Natural killer cell treated with Interleukin-12 subunit alpha and Interleukin-12 subunit beta and Interleukin-15 and Interleukin-18, amount 100 ng/mL, for 72 hours (primary cell): ENCODE measurements at regions not wholly inside any gene's neighbourhood (a gene's known extent, or its start where the extent isn't known, plus 50 kb on each side); places are given as distances from the start of the nearest gene placed in this dataset.
A peak's percentile ranks its signal among the peaks of the same experiment; 100 is the strongest.

Experiments used
- ATAC-seq, 2 donors: fragments of 150-1000 bp; cut with Tn5 transposase in 1 of 2; sonication (Bioruptor Pico), chemical (Tn5 transposase) in 1 of 2; 2 replicates each; pipeline ENCODE4 v1.10.0; 2021
- DNase-seq: peaks from one replicate; pipeline ENCODE4 v3.0.0; 2022; ENCODE audit warnings: low spot score
- H3K27ac Mint-ChIP-seq, 2 donors: 1 replicate in 1 of 2; 2 replicates in 1 of 2; pipeline ENCODE4 v1.8.0; 2022; ENCODE audit warnings: mixed read lengths in 2 of 2, mild to moderate bottlenecking in 1 of 2, moderate library complexity in 1 of 2
- H3K27me3 Mint-ChIP-seq, 2 donors: 1 replicate in 1 of 2; 2 replicates in 1 of 2; pipeline ENCODE4 v1.8.0; 2022; ENCODE audit warnings: mixed read lengths in 2 of 2
- H3K36me3 Mint-ChIP-seq: one replicate; pipeline ENCODE4 v1.8.0; 2022; ENCODE audit warnings: mixed read lengths
- H3K4me1 Mint-ChIP-seq, 2 donors: 1 replicate in 1 of 2; 2 replicates in 1 of 2; pipeline ENCODE4 v1.8.0; 2022; ENCODE audit warnings: low read depth in 2 of 2, mixed read lengths in 2 of 2, mild to moderate bottlenecking in 1 of 2
- H3K4me3 Mint-ChIP-seq: one replicate; pipeline ENCODE4 v1.8.0; 2022; ENCODE audit warnings: mixed read lengths
- H3K9me3 Mint-ChIP-seq: 2 replicates; pipeline ENCODE4 v1.8.0; 2022; ENCODE audit warnings: mixed read lengths

DNA sequence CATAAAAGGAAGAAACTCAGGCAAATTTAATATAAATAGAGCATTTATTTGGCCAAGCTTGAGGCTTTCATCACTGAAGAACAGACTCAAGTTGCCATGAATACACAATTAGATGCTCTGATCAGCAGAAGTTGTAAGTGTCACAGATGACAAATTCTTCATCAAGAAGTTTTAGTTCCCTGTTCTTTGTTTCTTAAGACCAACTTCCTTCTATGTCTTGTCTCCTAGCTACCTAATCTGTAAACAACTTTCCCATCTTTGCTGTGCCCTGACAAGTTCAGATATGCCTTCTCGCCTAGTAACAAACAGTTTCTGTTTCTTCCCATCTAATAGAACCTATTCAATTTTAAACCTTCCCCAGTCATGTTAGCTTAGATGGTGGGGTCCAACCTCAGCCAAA lies 353.4 kb upstream of the HSFY2 start:
- no peak overlapping the region for H3K27ac Mint-ChIP-seq
- DNase-seq (no peak), ATAC-seq (no peak)
- no peaks in the 10 kb centered on the region for H3K36me3 Mint-ChIP-seq
- no peak overlapping the region for H3K4me3 Mint-ChIP-seq
- H3K4me1 Mint-ChIP-seq: peaks cover 0 to 6% of the 10 kb centered on the region in 2 donors
- no peaks in the 10 kb centered on the region for H3K9me3 Mint-ChIP-seq
- no peaks in the 10 kb centered on the region for H3K27me3 Mint-ChIP-seq

- DNase-seq (no peak), ATAC-seq (no peak)
- H3K9me3 Mint-ChIP-seq: no peaks in the 10 kb centered on the region
- no peak overlapping the region for H3K27ac Mint-ChIP-seq
- no peaks in the 10 kb centered on the region for H3K27me3 Mint-ChIP-seq
- no peaks in the 10 kb centered on the region for H3K36me3 Mint-ChIP-seq
- H3K4me3 Mint-ChIP-seq: no peak overlapping the region
- H3K4me1 Mint-ChIP-seq: no peaks in the 10 kb centered on the region
Observed at GRCh38 chrY:19124609-19125008, 351.1 kb upstream of the HSFY2 start.

DNA sequence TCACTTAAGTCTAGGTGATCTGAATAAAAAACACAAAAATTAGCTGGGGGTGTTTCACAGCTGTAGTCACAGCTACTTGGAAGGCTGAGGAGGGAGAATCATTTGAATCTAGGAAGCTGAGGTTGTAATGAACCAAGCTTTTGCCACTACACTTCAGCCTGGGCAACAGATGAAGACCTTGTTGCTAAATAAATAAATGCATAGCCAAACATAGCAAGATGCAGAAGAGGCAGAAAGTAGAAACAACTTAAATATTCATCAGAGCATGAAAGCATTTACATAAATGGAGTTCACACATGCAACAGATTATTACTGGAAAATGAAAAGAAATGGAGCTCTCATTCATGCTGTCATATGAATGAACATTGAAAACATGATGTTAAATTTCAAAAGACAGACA lies 348.9 kb upstream of the HSFY2 start:
- DNase-seq (no peak), ATAC-seq (no peak)
- Mint-ChIP-seq H3K27ac (no peak overlapping the region), H3K9me3 (no peaks in the 10 kb centered on the region), H3K4me3 (no peak overlapping the region), H3K36me3 (no peaks in the 10 kb centered on the region), H3K27me3 (no peaks in the 10 kb centered on the region), H3K4me1 (no peaks in the 10 kb centered on the region)

GRCh38 chrY:19098349-19098748 lies 324.8 kb upstream of the HSFY2 start:
- no peak overlapping the region for H3K4me3 Mint-ChIP-seq
- no peak for DNase-seq
- no peak overlapping the region for H3K27ac Mint-ChIP-seq

DNA sequence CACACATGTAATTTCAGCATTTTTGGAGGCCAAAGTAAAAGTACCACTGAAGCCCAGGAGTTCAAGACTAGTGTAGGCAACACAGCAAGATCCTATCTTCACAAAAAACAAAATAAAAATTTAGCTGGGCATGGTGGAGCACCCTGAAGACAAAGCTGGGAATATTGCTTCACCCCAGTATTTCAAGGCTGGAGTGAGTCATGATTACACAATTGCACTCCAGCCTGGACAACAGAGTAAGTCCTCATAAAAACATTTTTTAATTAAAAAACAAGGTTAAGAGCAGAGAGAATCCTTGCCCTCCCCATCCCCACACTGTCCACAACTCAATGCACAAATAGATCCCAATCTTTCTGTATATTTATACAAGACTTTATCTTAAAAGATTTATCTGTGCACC lies 321.9 kb upstream of the HSFY2 start:
- DNase-seq: no peak
- Mint-ChIP-seq H3K36me3 (no peaks in the 10 kb centered on the region), H3K9me3 (no peaks in the 10 kb centered on the region), H3K27ac (no peak overlapping the region), H3K27me3 (peaks cover 0 to 5% of the 10 kb centered on the region in 2 donors), H3K4me3 (no peak overlapping the region), H3K4me1 (no peaks in the 10 kb centered on the region)
- no peak for ATAC-seq

More at GRCh38 chrY:19098349-19098748, 324.8 kb upstream of the HSFY2 start:
- ATAC-seq: no peak
- Mint-ChIP-seq H3K9me3 (no peaks in the 10 kb centered on the region), H3K27me3 (peaks cover 0 to 12% of the 10 kb centered on the region in 2 donors), H3K36me3 (no peaks in the 10 kb centered on the region), H3K4me1 (no peaks in the 10 kb centered on the region)

GRCh38 chrY:19083006-19083405 lies 309.5 kb upstream of the HSFY2 start:
- no peak for ATAC-seq
- DNase-seq: no peak
- H3K36me3 Mint-ChIP-seq: no peaks in the 10 kb centered on the region
- no peaks in the 10 kb centered on the region for H3K9me3 Mint-ChIP-seq
- H3K27ac Mint-ChIP-seq: no peak overlapping the region
- H3K27me3 Mint-ChIP-seq: no peaks in the 10 kb centered on the region
- H3K4me1 Mint-ChIP-seq: no peaks in the 10 kb centered on the region
- no peak overlapping the region for H3K4me3 Mint-ChIP-seq

DNA sequence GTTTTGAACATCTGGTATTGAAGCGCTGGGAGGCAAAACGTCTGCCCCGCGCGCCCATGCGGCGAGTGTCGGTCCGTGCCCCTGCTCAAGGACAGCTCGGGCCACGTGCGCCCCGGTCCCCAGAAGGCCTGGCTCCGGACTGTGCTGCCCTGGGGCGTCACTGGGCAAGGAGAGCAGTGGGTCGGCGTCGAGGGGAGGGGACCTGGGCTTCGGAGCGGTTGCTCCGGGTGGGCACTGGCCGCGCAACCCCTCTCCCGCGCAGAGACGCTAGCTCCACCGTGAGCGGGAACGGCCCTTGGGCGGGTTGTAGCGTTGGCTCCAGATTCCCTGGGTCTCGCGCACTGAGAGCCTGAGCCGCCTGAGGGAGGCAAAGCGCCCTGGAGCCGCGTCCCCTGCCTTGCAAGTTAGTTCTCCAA lies 304.2 kb upstream of the HSFY2 start:
- ATAC-seq (peak in 1 of 2 donors; percentile 28), DNase-seq (no peak)
- H3K9me3 Mint-ChIP-seq: no peaks in the 10 kb centered on the region
- H3K36me3 Mint-ChIP-seq: no peaks in the 10 kb centered on the region
- H3K4me1 Mint-ChIP-seq: peaks cover 0 to 6% of the 10 kb centered on the region in 2 donors
- H3K4me3 Mint-ChIP-seq: peak overlapping the region; percentile 88
- peak overlapping the region in 1 of 2 donors; percentile 55 for H3K27ac Mint-ChIP-seq
- no peaks in the 10 kb centered on the region for H3K27me3 Mint-ChIP-seq

DNA sequence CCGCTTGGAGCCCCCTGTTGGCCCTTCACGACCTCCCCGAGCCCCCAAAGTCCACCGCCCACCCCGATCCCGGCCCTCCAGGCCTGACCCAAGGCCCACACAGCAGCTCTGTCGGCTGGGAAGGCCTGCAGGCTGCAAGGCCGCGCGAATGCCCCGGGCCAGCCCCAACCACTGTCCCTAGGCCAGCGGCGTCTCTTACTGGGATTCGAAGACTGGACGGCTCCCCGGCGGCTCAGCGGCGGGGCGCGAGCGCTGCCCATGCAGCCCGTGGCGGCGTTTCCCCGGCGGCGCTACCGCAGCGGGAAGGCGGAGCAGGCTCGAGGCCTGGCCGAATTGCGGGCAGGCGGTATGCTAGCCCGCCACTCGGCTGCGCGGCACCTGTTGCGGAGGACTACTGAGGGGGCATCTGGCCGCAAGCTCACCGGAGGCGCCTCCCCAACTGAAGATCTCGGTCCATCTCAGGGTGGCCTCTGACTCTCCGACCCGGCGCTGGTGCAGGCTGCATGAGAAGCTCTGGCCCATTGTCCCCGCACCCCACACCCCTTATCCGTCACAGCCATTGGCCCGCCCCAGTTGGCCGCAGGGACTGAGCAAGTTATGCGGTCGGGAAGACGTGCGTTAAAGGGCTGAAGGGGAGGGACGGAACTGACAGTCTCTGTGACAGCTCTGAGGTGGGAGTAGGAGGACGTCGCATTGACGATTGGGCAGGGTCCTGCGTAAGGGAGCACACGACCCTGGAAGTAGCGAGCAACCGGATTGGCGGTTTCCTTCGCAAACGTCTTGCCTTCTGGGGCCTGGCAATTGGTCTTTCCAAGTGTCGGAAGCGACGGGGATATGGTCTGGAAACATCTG lies 303.5 kb upstream of the HSFY2 start:
- H3K4me1 Mint-ChIP-seq: peaks cover 0 to 6% of the 10 kb centered on the region in 2 donors
- peak overlapping the region in 1 of 2 donors; percentile 55 for H3K27ac Mint-ChIP-seq
- no peaks in the 10 kb centered on the region for H3K27me3 Mint-ChIP-seq
- H3K4me3 Mint-ChIP-seq: peak overlapping the region; percentile 88
- H3K9me3 Mint-ChIP-seq: no peaks in the 10 kb centered on the region
- ATAC-seq (peak in 1 of 2 donors; percentile 90), DNase-seq (no peak)
- H3K36me3 Mint-ChIP-seq: no peaks in the 10 kb centered on the region

GRCh38 chrY:19075471-19076253 lies 302.1 kb upstream of the HSFY2 start:
- Mint-ChIP-seq H3K9me3 (no peaks in the 10 kb centered on the region), H3K4me1 (peaks cover 0 to 6% of the 10 kb centered on the region in 2 donors), H3K36me3 (no peaks in the 10 kb centered on the region), H3K4me3 (peak overlapping the region; percentile 76), H3K27ac (peak overlapping the region in 1 of 2 donors; percentile 9), H3K27me3 (no peaks in the 10 kb centered on the region)
- peak in 1 of 2 donors; percentile 45 for ATAC-seq
- no peak for DNase-seq

GRCh38 chrY:19067435-19067834 lies 293.9 kb upstream of the HSFY2 start:
- H3K4me3 Mint-ChIP-seq: no peak overlapping the region
- DNase-seq (no peak), ATAC-seq (no peak)
- H3K27me3 Mint-ChIP-seq: no peaks in the 10 kb centered on the region
- no peaks in the 10 kb centered on the region for H3K36me3 Mint-ChIP-seq
- H3K4me1 Mint-ChIP-seq: peaks cover 0 to 15% of the 10 kb centered on the region in 2 donors
- H3K9me3 Mint-ChIP-seq: no peaks in the 10 kb centered on the region
- no peak overlapping the region for H3K27ac Mint-ChIP-seq

DNA sequence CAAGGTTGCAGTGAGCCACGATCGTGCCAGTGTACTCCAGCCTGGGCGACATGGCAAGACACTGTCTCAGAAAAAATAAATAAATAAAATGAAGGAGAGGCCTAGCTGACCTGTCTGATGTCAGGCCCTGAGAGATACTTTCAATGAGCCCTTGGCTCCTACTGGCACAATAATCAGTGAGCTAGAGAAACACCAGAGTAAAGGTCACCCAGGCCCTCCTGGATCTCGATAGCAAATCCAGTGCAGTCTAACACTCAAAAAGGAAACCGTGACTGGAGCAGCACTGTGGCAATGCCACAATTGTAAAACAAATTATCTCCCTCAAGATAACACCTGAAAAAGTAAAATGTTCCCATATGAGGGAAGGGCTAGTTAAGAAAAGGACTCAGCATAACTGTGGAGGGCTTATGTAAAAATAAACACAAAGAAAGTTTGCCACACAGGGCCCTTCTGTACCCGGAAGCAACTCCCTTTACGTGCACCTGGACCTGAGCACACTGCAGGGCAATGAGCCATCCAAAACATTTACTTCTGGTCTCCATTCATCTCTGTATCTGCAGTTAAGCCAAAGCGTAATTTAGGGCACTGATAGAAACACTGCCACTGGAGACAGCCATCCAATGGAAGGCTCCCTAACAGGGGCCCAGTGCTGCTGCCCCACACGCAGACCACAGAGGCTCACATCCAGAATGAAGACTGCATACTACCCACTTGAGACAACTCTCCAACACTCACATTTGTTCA lies 293.1 kb upstream of the HSFY2 start:
- DNase-seq: no peak

GRCh38 chrY:19065119-19065518 lies 291.6 kb upstream of the HSFY2 start:
- Mint-ChIP-seq H3K27me3 (no peaks in the 10 kb centered on the region), H3K4me3 (no peak overlapping the region), H3K9me3 (no peaks in the 10 kb centered on the region), H3K27ac (no peak overlapping the region), H3K4me1 (peaks cover 0 to 15% of the 10 kb centered on the region in 2 donors), H3K36me3 (no peaks in the 10 kb centered on the region)
- ATAC-seq: no peak
- DNase-seq: no peak

More for the DNA sequence above, 293.1 kb upstream of the HSFY2 start:
- H3K9me3 Mint-ChIP-seq: no peaks in the 10 kb centered on the region
- no peak overlapping the region for H3K27ac Mint-ChIP-seq
- no peaks in the 10 kb centered on the region for H3K27me3 Mint-ChIP-seq
- peaks cover 0 to 15% of the 10 kb centered on the region in 2 donors for H3K4me1 Mint-ChIP-seq
- no peak overlapping the region for H3K4me3 Mint-ChIP-seq
- ATAC-seq: no peak
- H3K36me3 Mint-ChIP-seq: no peaks in the 10 kb centered on the region

DNA sequence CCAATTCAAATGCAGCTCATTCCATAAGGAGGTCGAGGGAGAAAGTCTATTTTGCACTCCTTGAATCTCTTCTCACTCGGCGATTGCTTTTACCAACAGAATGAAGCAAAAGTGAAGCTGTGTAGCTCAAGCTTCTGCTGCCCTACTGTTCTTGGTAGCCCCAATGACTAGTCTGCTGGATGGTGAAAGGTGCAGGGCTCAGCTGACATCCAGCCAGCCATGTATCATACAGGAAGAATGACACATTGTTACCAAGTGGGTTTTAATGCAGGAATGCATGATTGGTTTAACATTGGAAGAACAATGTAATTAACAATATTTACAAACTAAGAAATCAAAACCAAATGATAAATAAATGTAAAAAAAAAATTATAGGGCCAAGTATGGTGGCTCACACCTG lies 286.2 kb upstream of the HSFY2 start:
- Mint-ChIP-seq H3K36me3 (no peaks in the 10 kb centered on the region), H3K4me1 (no peaks in the 10 kb centered on the region), H3K9me3 (no peaks in the 10 kb centered on the region), H3K4me3 (no peak overlapping the region), H3K27ac (no peak overlapping the region), H3K27me3 (no peaks in the 10 kb centered on the region)
- DNase-seq: no peak
- no peak for ATAC-seq
